ENCODE measurements at regions not wholly inside any gene's neighbourhood (a gene's known extent, or its start where the extent isn't known, plus 50 kb on each side); places are given as distances from the start of the nearest gene placed in this dataset.

DNA sequence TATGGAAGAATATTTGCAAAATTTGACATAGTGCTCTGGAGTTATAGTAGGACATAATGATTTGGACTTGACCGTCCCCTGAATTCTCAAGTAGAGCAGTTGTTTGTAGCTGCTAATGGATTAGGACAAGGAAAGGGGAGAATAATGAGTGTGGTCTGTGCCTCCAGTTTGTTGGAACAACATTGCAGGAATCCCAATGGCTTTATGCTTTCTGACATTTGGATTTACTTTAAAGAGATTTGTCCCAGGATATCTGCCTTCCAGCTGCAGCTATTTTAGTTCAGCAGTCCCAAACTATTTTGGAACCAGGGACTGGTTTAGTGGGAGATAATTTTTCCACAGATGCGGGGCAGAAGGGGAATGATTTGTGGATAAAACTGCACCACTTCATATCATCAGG lies 648.2 kb downstream of the SLCO4C1 start:
- TF ChIP-seq CEBPB (IDR thresholded peaks at IDR 0.05; ENCODE audit: low read depth, low read length): no peak
- TF ChIP-seq, protein P1, sequence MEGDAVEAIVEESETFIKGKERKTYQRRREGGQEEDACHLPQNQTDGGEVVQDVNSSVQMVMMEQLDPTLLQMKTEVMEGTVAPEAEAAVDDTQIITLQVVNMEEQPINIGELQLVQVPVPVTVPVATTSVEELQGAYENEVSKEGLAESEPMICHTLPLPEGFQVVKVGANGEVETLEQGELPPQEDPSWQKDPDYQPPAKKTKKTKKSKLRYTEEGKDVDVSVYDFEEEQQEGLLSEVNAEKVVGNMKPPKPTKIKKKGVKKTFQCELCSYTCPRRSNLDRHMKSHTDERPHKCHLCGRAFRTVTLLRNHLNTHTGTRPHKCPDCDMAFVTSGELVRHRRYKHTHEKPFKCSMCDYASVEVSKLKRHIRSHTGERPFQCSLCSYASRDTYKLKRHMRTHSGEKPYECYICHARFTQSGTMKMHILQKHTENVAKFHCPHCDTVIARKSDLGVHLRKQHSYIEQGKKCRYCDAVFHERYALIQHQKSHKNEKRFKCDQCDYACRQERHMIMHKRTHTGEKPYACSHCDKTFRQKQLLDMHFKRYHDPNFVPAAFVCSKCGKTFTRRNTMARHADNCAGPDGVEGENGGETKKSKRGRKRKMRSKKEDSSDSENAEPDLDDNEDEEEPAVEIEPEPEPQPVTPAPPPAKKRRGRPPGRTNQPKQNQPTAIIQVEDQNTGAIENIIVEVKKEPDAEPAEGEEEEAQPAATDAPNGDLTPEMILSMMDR (IDR thresholded peaks at IDR 0.05; ENCODE audit: control extremely low read depth in 1 of 3, insufficient read depth in 1 of 3, low read depth in 1 of 3, low read length in 3 of 3): no peak
- no peak for TF ChIP-seq RXRA (IDR thresholded peaks at IDR 0.05; ENCODE audit: insufficient read depth, low read depth, low read length)
- TF ChIP-seq CHD1 (IDR thresholded peaks at IDR 0.05; ENCODE audit: low read depth, low read length): no peak
- TF ChIP-seq CBX5 (IDR thresholded peaks at IDR 0.05; ENCODE audit: low read depth, low read length): no peak
- no peak for TF ChIP-seq KDM1A (IDR thresholded peaks at IDR 0.05; ENCODE audit: borderline replicate concordance, low read length)

Data from H1 (cell line).